ENCODE measurements at regions not wholly inside any gene's neighbourhood (a gene's known extent, or its start where the extent isn't known, plus 50 kb on each side); places are given as distances from the start of the nearest gene placed in this dataset.

DNA sequence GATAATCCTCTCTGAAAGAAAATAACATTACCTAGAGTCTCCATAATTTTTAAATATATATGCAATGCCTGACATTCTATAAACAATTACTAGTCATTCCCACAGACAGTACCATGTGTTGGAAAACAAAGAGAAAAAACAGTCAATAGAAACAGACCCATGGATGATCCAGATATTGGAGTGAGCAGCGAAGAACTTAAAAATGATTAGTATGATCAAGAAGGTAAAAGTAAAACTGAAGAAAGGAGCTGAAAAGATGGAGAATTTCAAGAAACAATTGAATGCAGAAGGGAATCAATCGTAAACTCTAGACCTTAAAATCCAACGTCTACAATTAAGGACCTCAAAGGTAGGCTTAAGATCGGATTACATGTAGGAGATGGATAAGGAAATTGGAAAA lies 330.6 kb downstream of the SHANK2 start:
- TF ChIP-seq LEF1 (IDR thresholded peaks at IDR 0.05; ENCODE audit: borderline replicate concordance) (no peak), SP1 (IDR thresholded peaks at IDR 0.05) (no peak), FOXA1 (IDR thresholded peaks at IDR 0.05) (no peak), SUZ12 (IDR thresholded peaks at IDR 0.05) (no peak), BHLHE40 (IDR thresholded peaks at IDR 0.05; ENCODE audit: borderline replicate concordance) (no peak), FOXK2 (IDR thresholded peaks at IDR 0.05) (no peak), ELF4 (IDR thresholded peaks at IDR 0.05) (no peak), FOXM1 (IDR thresholded peaks at IDR 0.05; ENCODE audit: borderline replicate concordance) (no peak), NFRKB (IDR thresholded peaks at IDR 0.05) (no peak), TARDBP (IDR thresholded peaks at IDR 0.05) (no peak)

Data from HEK293T (cell line).